HEK293T (cell line): ENCODE measurements at regions not wholly inside any gene's neighbourhood (a gene's known extent, or its start where the extent isn't known, plus 50 kb on each side); places are given as distances from the start of the nearest gene placed in this dataset.

Experiments used
- BHLHE40 ChIP-seq: fragments of 450-650 bp; IDR thresholded peaks from 2 replicates; pipeline ENCODE4 v1.6.1; 2016; ENCODE audit warnings: mild to moderate bottlenecking, moderate library complexity, borderline replicate concordance
- CTBP1 ChIP-seq: fragments of 450-650 bp; IDR thresholded peaks from 2 replicates; pipeline ENCODE4 v1.6.1; 2016; ENCODE audit warnings: borderline replicate concordance
- ELF4 ChIP-seq: fragments of 450-650 bp; IDR thresholded peaks from 2 replicates; pipeline ENCODE4 v1.6.1; 2017; ENCODE audit warnings: antibody characterized with exemption
- FOXK2 ChIP-seq: fragments of 450-650 bp; IDR thresholded peaks from 2 replicates; pipeline ENCODE4 v1.6.1; 2016; ENCODE audit warnings: mild to moderate bottlenecking
- FOXM1 ChIP-seq: fragments of 450-650 bp; IDR thresholded peaks from 2 replicates; pipeline ENCODE4 v1.6.1; 2017; ENCODE audit warnings: mild to moderate bottlenecking, borderline replicate concordance
- HDGF ChIP-seq: fragments of 450-650 bp; IDR thresholded peaks from 2 replicates; pipeline ENCODE4 v1.6.1; 2017; ENCODE audit warnings: antibody characterized with exemption, borderline replicate concordance
- NFRKB ChIP-seq: fragments of 450-650 bp; IDR thresholded peaks from 2 replicates; pipeline ENCODE4 v1.6.1; 2016; ENCODE audit warnings: mild to moderate bottlenecking, moderate library complexity
- SP1 ChIP-seq: fragments of 450-650 bp; IDR thresholded peaks from 2 replicates; pipeline ENCODE4 v1.6.1; 2017
- SUZ12 ChIP-seq: fragments of 450-650 bp; IDR thresholded peaks from 2 replicates; pipeline ENCODE4 v1.6.1; 2016; ENCODE audit warnings: mild to moderate bottlenecking
- ZNF384 ChIP-seq: fragments of 450-650 bp; IDR thresholded peaks from 2 replicates; pipeline ENCODE4 v1.6.1; 2016

DNA sequence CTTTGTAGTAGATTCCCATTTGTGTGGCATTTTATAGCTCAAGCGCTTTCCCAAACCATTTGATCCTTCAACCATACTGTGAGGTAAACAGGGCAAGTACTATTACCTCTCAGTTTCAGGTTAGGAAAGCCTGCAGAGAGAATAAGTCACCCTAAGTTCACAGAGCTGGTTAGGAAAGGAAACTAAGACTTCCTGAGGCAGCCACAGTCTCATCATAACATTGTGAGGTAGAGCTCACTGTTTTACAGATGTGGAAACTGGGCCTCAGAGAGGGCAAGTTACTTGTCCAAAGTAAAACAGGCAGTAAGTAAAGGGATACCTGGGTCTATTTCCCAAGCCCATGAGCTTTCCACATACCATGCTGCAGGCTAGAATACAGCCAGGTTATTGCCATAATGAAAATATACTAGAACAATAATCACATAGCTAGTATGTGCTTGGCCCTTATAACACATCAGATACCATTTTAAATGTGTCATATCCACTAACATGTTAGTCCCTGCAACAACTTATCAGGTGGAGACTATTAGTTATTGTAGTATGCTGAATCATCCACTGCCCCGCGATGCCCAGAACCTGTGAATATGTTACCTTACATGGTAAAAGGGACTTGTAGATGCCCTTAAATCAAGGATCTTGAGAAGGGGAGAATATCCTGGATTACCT lies 150.9 kb upstream of the GRIP1 start:
- TF ChIP-seq FOXM1 (no peak), BHLHE40 (no peak), FOXK2 (no peak), SP1 (no peak), SUZ12 (no peak), ELF4 (no peak), NFRKB (no peak), CTBP1 (no peak), HDGF (no peak), ZNF384 (no peak)
